Cardiac muscle cell (in vitro differentiated cells and primary cell): ENCODE measurements at regions not wholly inside any gene's neighbourhood (a gene's known extent, or its start where the extent isn't known, plus 50 kb on each side); places are given as distances from the start of the nearest gene placed in this dataset.
"Not testable (repeated sequence)": the region's sequence is repeated elsewhere in the genome, so short reads cannot be mapped to it uniquely, and the experiment has no call there.

Experiments
- DNase-seq, 2 donors: peaks; one replicate each; pipeline versions ENCODE4 v3.0.0 to v3.0.0-alpha.2; 2010 to 2017; ENCODE audit warnings: low read depth in 1 of 2, low spot score in 1 of 2
- H3K27ac ChIP-seq: fragments of 200-600 bp; sonication (generic); 2 replicates; pipeline ENCODE4 v1.5.1; 2016
- H3K27me3 ChIP-seq: fragments of 200-600 bp; sonication (generic); 2 replicates; pipeline ENCODE4 v1.6.0; 2016; ENCODE audit warnings: control low read depth
- H3K36me3 ChIP-seq: fragments of 200-600 bp; sonication (generic); 2 replicates; pipeline ENCODE4 v1.5.1; 2016; ENCODE audit warnings: control low read depth
- H3K4me1 ChIP-seq: fragments of 200-600 bp; sonication (generic); 2 replicates; pipeline ENCODE4 v1.8.1; 2017; ENCODE audit warnings: low read depth, mild to moderate bottlenecking, mixed run types
- H3K4me3 ChIP-seq: fragments of 200-600 bp; sonication (generic); 2 replicates; pipeline ENCODE4 v1.5.1; 2016; ENCODE audit warnings: mild to moderate bottlenecking
- H3K9me3 ChIP-seq: fragments of 200-600 bp; sonication (generic); 2 replicates; pipeline ENCODE4 v1.5.1; 2017; ENCODE audit warnings: low read depth, mild to moderate bottlenecking, control low read depth
- CTCF ChIP-seq: IDR thresholded peaks from 2 replicates; pipeline ENCODE4 v1.5.1; 2012; ENCODE audit warnings: low read depth, mild to moderate bottlenecking, low read length

- not testable (repeated sequence) for H3K4me1 ChIP-seq, H3K27ac ChIP-seq, H3K27me3 ChIP-seq, H3K9me3 ChIP-seq, DNase-seq, H3K36me3 ChIP-seq, H3K4me3 ChIP-seq
These were observed 56.1 kb upstream of the GABRA3 start for GRCh38 chrX:152507168-152507567.

- H3K4me3 ChIP-seq = no peak overlapping the region
- no peaks in the 10 kb centered on the region for H3K4me1 ChIP-seq
- no peak for DNase-seq
- no peaks in the 10 kb centered on the region for H3K36me3 ChIP-seq
- H3K27me3 ChIP-seq = no peaks in the 10 kb centered on the region
- no peaks in the 10 kb centered on the region for H3K9me3 ChIP-seq
- no peak overlapping the region for H3K27ac ChIP-seq
- no peak for TF ChIP-seq CTCF
These were observed 69.5 kb upstream of the GABRA3 start for GRCh38 chrX:152520653-152521052.

- Histone ChIP-seq H3K36me3 (no peaks in the 10 kb centered on the region), H3K27ac (no peak overlapping the region), H3K4me1 (no peaks in the 10 kb centered on the region), H3K9me3 (no peaks in the 10 kb centered on the region), H3K27me3 (no peaks in the 10 kb centered on the region), H3K4me3 (no peak overlapping the region)
- TF ChIP-seq CTCF = no peak
- no peak for DNase-seq
These were observed 77.1 kb upstream of the GABRA3 start for GRCh38 chrX:152528193-152528592.

GRCh38 chrX:152530967-152531366, 79.9 kb upstream of the GABRA3 start:
- no peaks in the 10 kb centered on the region for H3K4me1 ChIP-seq
- H3K36me3 ChIP-seq = no peaks in the 10 kb centered on the region
- no peak overlapping the region for H3K27ac ChIP-seq
- no peaks in the 10 kb centered on the region for H3K9me3 ChIP-seq
- H3K4me3 ChIP-seq = no peak overlapping the region
- no peaks in the 10 kb centered on the region for H3K27me3 ChIP-seq
- no peak for TF ChIP-seq CTCF
- DNase-seq = no peak

- peak in 1 of 2 donors; percentile 26 for DNase-seq
- Histone ChIP-seq H3K27me3 (no peaks in the 10 kb centered on the region), H3K36me3 (no peaks in the 10 kb centered on the region), H3K9me3 (no peaks in the 10 kb centered on the region), H3K4me1 (no peaks in the 10 kb centered on the region), H3K27ac (no peak overlapping the region), H3K4me3 (no peak overlapping the region)
- no peak for TF ChIP-seq CTCF
These were observed 86.3 kb upstream of the GABRA3 start for GRCh38 chrX:152537373-152537772.

GRCh38 chrX:152573866-152574265, 63.8 kb upstream of the GABRQ start:
- no peak overlapping the region for H3K27ac ChIP-seq
- no peaks in the 10 kb centered on the region for H3K27me3 ChIP-seq
- no peaks in the 10 kb centered on the region for H3K36me3 ChIP-seq
- H3K4me3 ChIP-seq = no peak overlapping the region
- DNase-seq = no peak
- no peak for TF ChIP-seq CTCF
- H3K9me3 ChIP-seq = no peaks in the 10 kb centered on the region
- H3K4me1 ChIP-seq = no peaks in the 10 kb centered on the region
